ENCODE measurements at regions not wholly inside any gene's neighbourhood (a gene's known extent, or its start where the extent isn't known, plus 50 kb on each side); places are given as distances from the start of the nearest gene placed in this dataset.

GRCh38 chr7:128145191-128145590 lies 95.9 kb upstream of the LEP start:
- Histone ChIP-seq H3K4me3 (ENCODE audit: low read length) (no peak overlapping the region), H3K9me3 (replicated peaks; ENCODE audit: control insufficient read depth, low read depth, low read length) (peaks cover 2% of the 10 kb centered on the region), H3K27ac (ENCODE audit: low read length) (no peak overlapping the region), H3K4me1 (ENCODE audit: control insufficient read depth, insufficient read depth, low read length) (no peaks in the 10 kb centered on the region), H3K27me3 (ENCODE audit: control insufficient read depth, insufficient read depth, low read length) (peaks cover 30% of the 10 kb centered on the region), H3K36me3 (ENCODE audit: control insufficient read depth, insufficient read depth, low read length) (no peaks in the 10 kb centered on the region)
- WGBS (ENCODE audit: insufficient coverage): 29% methylated on average over 1 of the region's 2 CpGs
- DNase-seq: no peak

- Histone ChIP-seq H3K9me3 (replicated peaks; ENCODE audit: control insufficient read depth, low read depth, low read length) (peaks cover 2% of the 10 kb centered on the region), H3K36me3 (ENCODE audit: control insufficient read depth, insufficient read depth, low read length) (no peaks in the 10 kb centered on the region), H3K27me3 (ENCODE audit: control insufficient read depth, insufficient read depth, low read length) (peaks cover 28% of the 10 kb centered on the region), H3K4me3 (ENCODE audit: low read length) (no peak overlapping the region), H3K4me1 (ENCODE audit: control insufficient read depth, insufficient read depth, low read length) (no peaks in the 10 kb centered on the region), H3K27ac (ENCODE audit: low read length) (no peak overlapping the region)
- WGBS (ENCODE audit: insufficient coverage): no CpG with 5 or more reads among the region's 4 CpGs
- DNase-seq: no peak
These were observed 95.0 kb upstream of the LEP start for GRCh38 chr7:128146052-128146451.

GRCh38 chr7:128148676-128149075 lies 92.4 kb upstream of the LEP start:
- Histone ChIP-seq H3K27ac (ENCODE audit: low read length) (no peak overlapping the region), H3K9me3 (replicated peaks; ENCODE audit: control insufficient read depth, low read depth, low read length) (peaks cover 2% of the 10 kb centered on the region), H3K4me3 (ENCODE audit: low read length) (no peak overlapping the region), H3K36me3 (ENCODE audit: control insufficient read depth, insufficient read depth, low read length) (no peaks in the 10 kb centered on the region), H3K4me1 (ENCODE audit: control insufficient read depth, insufficient read depth, low read length) (no peaks in the 10 kb centered on the region), H3K27me3 (ENCODE audit: control insufficient read depth, insufficient read depth, low read length) (peaks cover 25% of the 10 kb centered on the region)
- no peak for DNase-seq
- no CpG with 5 or more reads among the region's 4 CpGs for WGBS (ENCODE audit: insufficient coverage)

- DNase-seq: no peak
- H3K27ac ChIP-seq (ENCODE audit: low read length): no peak overlapping the region
- H3K27me3 ChIP-seq (ENCODE audit: control insufficient read depth, insufficient read depth, low read length): peaks cover 20% of the 10 kb centered on the region
- no peak overlapping the region for H3K4me3 ChIP-seq (ENCODE audit: low read length)
- no peaks in the 10 kb centered on the region for H3K36me3 ChIP-seq (ENCODE audit: control insufficient read depth, insufficient read depth, low read length)
- 74% methylated on average over 5 of the region's 7 CpGs for WGBS (ENCODE audit: insufficient coverage)
- H3K4me1 ChIP-seq (ENCODE audit: control insufficient read depth, insufficient read depth, low read length): no peaks in the 10 kb centered on the region
- no peaks in the 10 kb centered on the region for H3K9me3 ChIP-seq (replicated peaks; ENCODE audit: control insufficient read depth, low read depth, low read length)
These were observed 90.7 kb upstream of the LEP start for GRCh38 chr7:128150223-128150865.

- 95% methylated on average over 7 of the region's 9 CpGs for WGBS (ENCODE audit: insufficient coverage)
- Histone ChIP-seq H3K9me3 (replicated peaks; ENCODE audit: control insufficient read depth, low read depth, low read length) (no peaks in the 10 kb centered on the region), H3K4me3 (ENCODE audit: low read length) (no peak overlapping the region), H3K27me3 (ENCODE audit: control insufficient read depth, insufficient read depth, low read length) (peaks cover 20% of the 10 kb centered on the region), H3K4me1 (ENCODE audit: control insufficient read depth, insufficient read depth, low read length) (no peaks in the 10 kb centered on the region), H3K27ac (ENCODE audit: low read length) (no peak overlapping the region), H3K36me3 (ENCODE audit: control insufficient read depth, insufficient read depth, low read length) (no peaks in the 10 kb centered on the region)
- no peak for DNase-seq
These were observed 89.4 kb upstream of the LEP start for GRCh38 chr7:128151635-128152034.

- Histone ChIP-seq H3K9me3 (replicated peaks; ENCODE audit: control insufficient read depth, low read depth, low read length) (no peaks in the 10 kb centered on the region), H3K4me1 (ENCODE audit: control insufficient read depth, insufficient read depth, low read length) (no peaks in the 10 kb centered on the region), H3K27me3 (ENCODE audit: control insufficient read depth, insufficient read depth, low read length) (peaks cover 25% of the 10 kb centered on the region), H3K4me3 (ENCODE audit: low read length) (no peak overlapping the region), H3K36me3 (ENCODE audit: control insufficient read depth, insufficient read depth, low read length) (no peaks in the 10 kb centered on the region), H3K27ac (ENCODE audit: low read length) (no peak overlapping the region)
- DNase-seq: no peak
- WGBS (ENCODE audit: insufficient coverage): 67% methylated on average over 5 of the region's 6 CpGs
These were observed 88.4 kb upstream of the LEP start for GRCh38 chr7:128152721-128153120.

- Histone ChIP-seq H3K27ac (ENCODE audit: low read length) (no peak overlapping the region), H3K27me3 (ENCODE audit: control insufficient read depth, insufficient read depth, low read length) (peaks cover 26% of the 10 kb centered on the region), H3K4me3 (ENCODE audit: low read length) (no peak overlapping the region), H3K36me3 (ENCODE audit: control insufficient read depth, insufficient read depth, low read length) (no peaks in the 10 kb centered on the region), H3K9me3 (replicated peaks; ENCODE audit: control insufficient read depth, low read depth, low read length) (no peaks in the 10 kb centered on the region), H3K4me1 (ENCODE audit: control insufficient read depth, insufficient read depth, low read length) (no peaks in the 10 kb centered on the region)
- DNase-seq: no peak
- WGBS (ENCODE audit: insufficient coverage): 67% methylated on average over 6 of the region's 6 CpGs
These were observed 87.6 kb upstream of the LEP start for GRCh38 chr7:128153436-128153835.

GRCh38 chr7:128154504-128154903 lies 86.6 kb upstream of the LEP start:
- Histone ChIP-seq H3K36me3 (ENCODE audit: control insufficient read depth, insufficient read depth, low read length) (no peaks in the 10 kb centered on the region), H3K4me1 (ENCODE audit: control insufficient read depth, insufficient read depth, low read length) (no peaks in the 10 kb centered on the region), H3K27ac (ENCODE audit: low read length) (no peak overlapping the region), H3K9me3 (replicated peaks; ENCODE audit: control insufficient read depth, low read depth, low read length) (no peaks in the 10 kb centered on the region), H3K4me3 (ENCODE audit: low read length) (no peak overlapping the region), H3K27me3 (ENCODE audit: control insufficient read depth, insufficient read depth, low read length) (peaks cover 28% of the 10 kb centered on the region)
- WGBS (ENCODE audit: insufficient coverage): no CpG with 5 or more reads among the region's 1 CpG
- no peak for DNase-seq

- Histone ChIP-seq H3K27ac (ENCODE audit: low read length) (no peak overlapping the region), H3K4me3 (ENCODE audit: low read length) (no peak overlapping the region), H3K9me3 (replicated peaks; ENCODE audit: control insufficient read depth, low read depth, low read length) (no peaks in the 10 kb centered on the region), H3K4me1 (ENCODE audit: control insufficient read depth, insufficient read depth, low read length) (no peaks in the 10 kb centered on the region), H3K27me3 (ENCODE audit: control insufficient read depth, insufficient read depth, low read length) (peaks cover 27% of the 10 kb centered on the region), H3K36me3 (ENCODE audit: control insufficient read depth, insufficient read depth, low read length) (no peaks in the 10 kb centered on the region)
- DNase-seq: no peak
- 18% methylated on average over 8 of the region's 12 CpGs for WGBS (ENCODE audit: insufficient coverage)
These were observed 85.9 kb upstream of the LEP start for GRCh38 chr7:128155100-128155740.

- Histone ChIP-seq H3K36me3 (ENCODE audit: control insufficient read depth, insufficient read depth, low read length) (no peaks in the 10 kb centered on the region), H3K27ac (ENCODE audit: low read length) (no peak overlapping the region), H3K9me3 (replicated peaks; ENCODE audit: control insufficient read depth, low read depth, low read length) (no peaks in the 10 kb centered on the region), H3K4me3 (ENCODE audit: low read length) (no peak overlapping the region), H3K4me1 (ENCODE audit: control insufficient read depth, insufficient read depth, low read length) (no peaks in the 10 kb centered on the region), H3K27me3 (ENCODE audit: control insufficient read depth, insufficient read depth, low read length) (peaks cover 34% of the 10 kb centered on the region)
- 76% methylated on average over 5 of the region's 7 CpGs for WGBS (ENCODE audit: insufficient coverage)
- DNase-seq: no peak
These were observed 83.2 kb upstream of the LEP start for GRCh38 chr7:128157906-128158305.

Measured in muscle of leg (tissue), 3 donors.